ENCODE measurements at regions not wholly inside any gene's neighbourhood (a gene's known extent, or its start where the extent isn't known, plus 50 kb on each side); places are given as distances from the start of the nearest gene placed in this dataset.

GRCh38 chr15:60228101-60228500 lies 169.7 kb downstream of the ANXA2 start:
- Mint-ChIP-seq H3K36me3 (ENCODE audit: low read depth) (no peaks in the 10 kb centered on the region), H3K9me3 (no peaks in the 10 kb centered on the region), H3K27ac (no peak overlapping the region), H3K27me3 (ENCODE audit: low read depth, poor library complexity) (peaks cover 12% of the 10 kb centered on the region), H3K4me1 (peaks cover 20% of the 10 kb centered on the region), H3K4me3 (no peak overlapping the region)
- TF ChIP-seq, protein P1, sequence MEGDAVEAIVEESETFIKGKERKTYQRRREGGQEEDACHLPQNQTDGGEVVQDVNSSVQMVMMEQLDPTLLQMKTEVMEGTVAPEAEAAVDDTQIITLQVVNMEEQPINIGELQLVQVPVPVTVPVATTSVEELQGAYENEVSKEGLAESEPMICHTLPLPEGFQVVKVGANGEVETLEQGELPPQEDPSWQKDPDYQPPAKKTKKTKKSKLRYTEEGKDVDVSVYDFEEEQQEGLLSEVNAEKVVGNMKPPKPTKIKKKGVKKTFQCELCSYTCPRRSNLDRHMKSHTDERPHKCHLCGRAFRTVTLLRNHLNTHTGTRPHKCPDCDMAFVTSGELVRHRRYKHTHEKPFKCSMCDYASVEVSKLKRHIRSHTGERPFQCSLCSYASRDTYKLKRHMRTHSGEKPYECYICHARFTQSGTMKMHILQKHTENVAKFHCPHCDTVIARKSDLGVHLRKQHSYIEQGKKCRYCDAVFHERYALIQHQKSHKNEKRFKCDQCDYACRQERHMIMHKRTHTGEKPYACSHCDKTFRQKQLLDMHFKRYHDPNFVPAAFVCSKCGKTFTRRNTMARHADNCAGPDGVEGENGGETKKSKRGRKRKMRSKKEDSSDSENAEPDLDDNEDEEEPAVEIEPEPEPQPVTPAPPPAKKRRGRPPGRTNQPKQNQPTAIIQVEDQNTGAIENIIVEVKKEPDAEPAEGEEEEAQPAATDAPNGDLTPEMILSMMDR (IDR thresholded peaks at IDR 0.05) = no peak
- no peak for DNase-seq

DNA sequence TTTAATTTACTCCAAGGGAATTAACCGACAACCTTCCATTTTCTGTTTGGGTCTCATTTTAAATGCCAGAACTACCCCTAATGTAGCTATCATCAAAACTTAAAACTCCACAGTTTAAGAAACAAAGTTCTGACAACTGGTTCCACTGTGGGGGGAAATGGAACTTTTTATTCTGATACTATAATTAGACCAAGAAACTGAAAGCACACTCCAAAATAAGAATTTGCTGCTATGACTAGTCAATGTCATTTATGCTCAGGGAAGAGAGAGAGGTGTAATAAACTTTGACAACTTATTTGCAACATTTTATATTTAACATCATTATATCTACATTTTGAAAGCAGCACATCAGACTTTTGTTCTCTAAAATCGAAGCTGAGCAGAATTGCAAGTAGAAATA lies 169.2 kb downstream of the ANXA2 start:
- Mint-ChIP-seq H3K27me3 (ENCODE audit: low read depth, poor library complexity) (peaks cover 7% of the 10 kb centered on the region), H3K4me3 (no peak overlapping the region), H3K27ac (no peak overlapping the region), H3K4me1 (peaks cover 20% of the 10 kb centered on the region), H3K36me3 (ENCODE audit: low read depth) (no peaks in the 10 kb centered on the region), H3K9me3 (no peaks in the 10 kb centered on the region)
- TF ChIP-seq, protein P1 (IDR thresholded peaks at IDR 0.05) = no peak
- no peak for DNase-seq

DNA sequence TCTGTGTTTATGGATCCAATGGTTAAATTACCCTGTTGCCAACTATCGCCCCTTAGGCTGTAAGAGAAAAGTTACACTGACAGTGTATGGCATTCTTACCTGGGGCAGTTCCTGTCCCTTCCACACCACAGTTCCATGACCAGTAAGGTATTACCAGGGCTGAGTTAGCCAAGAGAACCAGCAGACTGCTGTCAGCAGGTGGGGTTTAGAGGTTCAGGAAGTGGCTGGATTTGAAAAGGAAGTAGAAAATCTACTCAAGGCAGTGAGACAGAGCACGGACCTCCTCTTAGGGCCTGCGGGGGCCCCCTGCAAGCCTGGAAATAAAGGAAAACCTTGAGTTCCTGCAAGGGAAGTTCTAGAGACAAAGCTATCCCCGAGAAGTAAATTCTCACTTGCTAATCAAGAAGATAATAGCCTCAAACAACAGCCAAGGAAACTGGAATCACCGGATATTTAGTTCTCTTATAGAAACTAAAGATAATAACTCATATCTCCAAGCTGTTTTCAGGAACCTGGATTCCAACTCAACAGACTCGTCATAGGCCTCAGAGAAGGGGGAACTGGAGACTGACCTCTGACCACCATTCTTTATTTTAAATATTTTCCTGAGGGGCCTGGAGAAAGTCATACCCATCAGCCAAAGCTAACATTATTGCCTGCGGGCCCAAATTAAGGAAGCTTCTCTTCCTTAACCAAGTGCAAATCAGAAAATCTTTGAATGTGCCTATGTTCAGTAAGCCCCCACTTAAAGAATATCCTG lies 161.7 kb downstream of the ANXA2 start:
- Mint-ChIP-seq H3K9me3 (peaks cover 26% of the 10 kb centered on the region), H3K4me3 (no peak overlapping the region), H3K27me3 (ENCODE audit: low read depth, poor library complexity) (no peaks in the 10 kb centered on the region), H3K36me3 (ENCODE audit: low read depth) (peaks cover 7% of the 10 kb centered on the region), H3K27ac (no peak overlapping the region), H3K4me1 (no peaks in the 10 kb centered on the region)
- TF ChIP-seq, protein P1 (IDR thresholded peaks at IDR 0.05) = no peak
- no peak for DNase-seq

GRCh38 chr15:60237446-60237845 lies 160.3 kb downstream of the ANXA2 start:
- Mint-ChIP-seq H3K27me3 (ENCODE audit: low read depth, poor library complexity) (no peaks in the 10 kb centered on the region), H3K4me3 (no peak overlapping the region), H3K36me3 (ENCODE audit: low read depth) (peaks cover 11% of the 10 kb centered on the region), H3K27ac (no peak overlapping the region), H3K9me3 (peaks cover 35% of the 10 kb centered on the region), H3K4me1 (no peaks in the 10 kb centered on the region)
- no peak for DNase-seq
- TF ChIP-seq, protein P1 (IDR thresholded peaks at IDR 0.05) = no peak

- peaks cover 27% of the 10 kb centered on the region for H3K9me3 Mint-ChIP-seq
- H3K27me3 Mint-ChIP-seq (ENCODE audit: low read depth, poor library complexity) = no peaks in the 10 kb centered on the region
- H3K36me3 Mint-ChIP-seq (ENCODE audit: low read depth) = peaks cover 11% of the 10 kb centered on the region
- H3K27ac Mint-ChIP-seq = no peak overlapping the region
- H3K4me3 Mint-ChIP-seq = no peak overlapping the region
- DNase-seq = no peak
- TF ChIP-seq, protein P1 (IDR thresholded peaks at IDR 0.05) = no peak
- H3K4me1 Mint-ChIP-seq = no peaks in the 10 kb centered on the region
Observed at GRCh38 chr15:60243769-60244168, 154.0 kb downstream of the ANXA2 start.

- H3K27ac Mint-ChIP-seq = no peak overlapping the region
- no peaks in the 10 kb centered on the region for H3K27me3 Mint-ChIP-seq (ENCODE audit: low read depth, poor library complexity)
- H3K4me3 Mint-ChIP-seq = no peak overlapping the region
- H3K36me3 Mint-ChIP-seq (ENCODE audit: low read depth) = peaks cover 9% of the 10 kb centered on the region
- H3K9me3 Mint-ChIP-seq = peaks cover 20% of the 10 kb centered on the region
- DNase-seq = no peak
- TF ChIP-seq, protein P1 (IDR thresholded peaks at IDR 0.05) = no peak
- no peaks in the 10 kb centered on the region for H3K4me1 Mint-ChIP-seq
Observed at GRCh38 chr15:60244813-60245212, 153.0 kb downstream of the ANXA2 start.
